ENCODE measurements at regions not wholly inside any gene's neighbourhood (a gene's known extent, or its start where the extent isn't known, plus 50 kb on each side); places are given as distances from the start of the nearest gene placed in this dataset.

DNA sequence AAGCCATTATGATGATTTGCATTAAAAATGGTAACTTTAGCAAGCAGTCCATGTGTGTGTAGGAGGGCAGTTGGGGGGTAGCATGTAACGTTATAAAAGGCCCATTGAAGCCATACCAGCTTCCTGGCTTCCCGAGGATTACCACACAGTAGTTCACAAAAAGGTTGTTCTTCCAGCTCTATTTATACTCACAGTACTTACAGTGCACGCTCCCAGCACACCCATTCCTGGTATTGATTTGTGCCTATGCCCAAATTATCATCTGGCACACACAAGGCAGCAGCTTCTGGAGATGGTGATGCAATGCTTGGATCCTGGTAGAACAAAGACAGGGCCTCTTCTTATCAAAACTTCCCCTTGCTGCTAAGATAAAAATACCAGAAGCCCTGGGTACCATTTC lies 436.8 kb downstream of the HAO1 start:
- Histone ChIP-seq H3K4me1 (peaks cover 0 to 6% (median 0%) of the 10 kb centered on the region in 4 donors), H3K27ac (no peak overlapping the region), H3K9me3 (no peaks in the 10 kb centered on the region), H3K36me3 (no peaks in the 10 kb centered on the region), H3K4me3 (no peak overlapping the region), H3K27me3 (no peaks in the 10 kb centered on the region)
- TF ChIP-seq, protein P1, sequence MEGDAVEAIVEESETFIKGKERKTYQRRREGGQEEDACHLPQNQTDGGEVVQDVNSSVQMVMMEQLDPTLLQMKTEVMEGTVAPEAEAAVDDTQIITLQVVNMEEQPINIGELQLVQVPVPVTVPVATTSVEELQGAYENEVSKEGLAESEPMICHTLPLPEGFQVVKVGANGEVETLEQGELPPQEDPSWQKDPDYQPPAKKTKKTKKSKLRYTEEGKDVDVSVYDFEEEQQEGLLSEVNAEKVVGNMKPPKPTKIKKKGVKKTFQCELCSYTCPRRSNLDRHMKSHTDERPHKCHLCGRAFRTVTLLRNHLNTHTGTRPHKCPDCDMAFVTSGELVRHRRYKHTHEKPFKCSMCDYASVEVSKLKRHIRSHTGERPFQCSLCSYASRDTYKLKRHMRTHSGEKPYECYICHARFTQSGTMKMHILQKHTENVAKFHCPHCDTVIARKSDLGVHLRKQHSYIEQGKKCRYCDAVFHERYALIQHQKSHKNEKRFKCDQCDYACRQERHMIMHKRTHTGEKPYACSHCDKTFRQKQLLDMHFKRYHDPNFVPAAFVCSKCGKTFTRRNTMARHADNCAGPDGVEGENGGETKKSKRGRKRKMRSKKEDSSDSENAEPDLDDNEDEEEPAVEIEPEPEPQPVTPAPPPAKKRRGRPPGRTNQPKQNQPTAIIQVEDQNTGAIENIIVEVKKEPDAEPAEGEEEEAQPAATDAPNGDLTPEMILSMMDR (IDR thresholded peaks at IDR 0.05): no peak
- DNase-seq: no peak
- intact Hi-C loops (cut with DNase I; ENCODE audit: low total_unique reads): no loop called here

DNA sequence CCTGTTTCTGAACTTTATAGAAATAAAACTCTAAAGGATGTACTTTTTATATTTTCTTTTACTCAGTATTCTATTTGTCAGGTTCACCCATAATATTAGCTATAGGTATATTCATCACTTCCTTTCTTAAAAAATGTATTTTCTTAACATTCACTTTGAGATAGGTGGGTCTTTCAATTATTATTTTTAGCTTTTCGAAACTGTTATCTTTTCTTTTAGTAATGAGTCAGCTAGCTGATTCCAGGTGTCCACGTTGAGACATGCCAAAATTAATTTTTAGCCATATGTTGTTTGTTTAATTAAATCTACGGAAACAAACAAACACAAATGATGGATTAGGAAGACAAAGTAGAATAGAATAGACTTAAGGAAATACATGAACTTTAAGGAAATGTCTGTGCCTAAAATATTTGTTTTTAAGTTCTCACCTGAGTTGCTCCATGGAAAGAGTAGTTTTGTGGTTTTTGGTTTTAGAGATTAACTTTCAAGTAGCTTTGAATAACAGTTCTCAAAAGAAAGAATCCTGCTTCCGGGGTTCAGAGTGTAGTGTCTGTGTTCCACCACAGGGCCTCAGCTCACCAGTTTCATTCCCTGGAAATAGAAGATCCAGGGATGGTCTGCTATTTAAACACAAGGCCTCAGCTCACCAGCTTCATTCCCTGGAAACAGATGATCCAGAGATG lies 435.0 kb downstream of the HAO1 start:
- Histone ChIP-seq H3K36me3 (no peaks in the 10 kb centered on the region), H3K9me3 (no peaks in the 10 kb centered on the region), H3K27ac (no peak overlapping the region), H3K27me3 (no peaks in the 10 kb centered on the region), H3K4me1 (peaks cover 0 to 6% (median 0%) of the 10 kb centered on the region in 4 donors), H3K4me3 (no peak overlapping the region)
- DNase-seq: no peak
- TF ChIP-seq, protein P1 (IDR thresholded peaks at IDR 0.05): no peak
- intact Hi-C loops (cut with DNase I; ENCODE audit: low total_unique reads): no loop called here

DNA sequence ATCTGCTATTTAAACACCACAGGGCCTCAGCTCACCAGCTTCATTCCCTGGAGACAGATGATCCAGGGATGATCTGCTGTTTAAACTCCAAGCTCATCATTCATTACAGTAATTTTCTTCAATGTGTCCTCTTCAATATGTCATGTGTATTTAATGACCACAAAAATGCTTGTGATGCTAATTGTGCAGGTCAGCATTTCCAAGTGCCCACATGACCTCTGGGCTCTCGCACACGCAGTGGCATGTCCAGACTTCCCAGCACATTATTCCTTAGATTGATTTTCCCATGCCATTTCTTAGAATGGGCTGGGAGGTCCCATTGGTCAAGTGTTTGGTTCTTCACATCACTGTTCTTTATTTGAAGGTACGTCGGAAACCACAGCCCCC lies 434.4 kb downstream of the HAO1 start:
- Histone ChIP-seq H3K36me3 (no peaks in the 10 kb centered on the region), H3K9me3 (no peaks in the 10 kb centered on the region), H3K4me3 (no peak overlapping the region), H3K4me1 (peaks cover 0 to 6% (median 0%) of the 10 kb centered on the region in 4 donors), H3K27ac (no peak overlapping the region), H3K27me3 (no peaks in the 10 kb centered on the region)
- TF ChIP-seq, protein P1 (IDR thresholded peaks at IDR 0.05): no peak
- DNase-seq: no peak
- intact Hi-C loops (cut with DNase I; ENCODE audit: low total_unique reads): no loop called here

DNA sequence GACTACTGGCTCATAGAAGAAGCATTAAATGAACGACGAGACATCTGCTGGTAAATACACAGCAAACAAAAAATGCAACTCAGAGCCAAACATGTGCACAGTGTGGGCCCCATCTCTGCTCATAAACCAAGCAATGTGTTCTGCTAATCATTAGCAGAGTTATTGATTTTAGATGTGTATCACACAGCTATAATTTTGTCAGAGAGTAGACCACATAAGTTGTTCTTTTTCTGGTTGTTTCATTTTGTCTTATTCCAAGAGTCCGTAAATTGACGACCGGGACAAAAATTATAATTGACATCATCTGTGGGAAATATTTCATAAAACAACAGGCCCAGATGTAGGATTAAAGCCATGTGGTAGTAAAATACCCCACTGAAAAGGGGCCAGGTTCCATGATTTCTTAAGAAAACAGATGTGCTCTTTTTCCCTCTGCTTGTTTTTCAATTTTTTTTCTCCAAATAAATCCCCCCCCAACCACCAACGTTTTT lies 423.6 kb downstream of the HAO1 start:
- H3K27ac ChIP-seq: no peak overlapping the region

DNA sequence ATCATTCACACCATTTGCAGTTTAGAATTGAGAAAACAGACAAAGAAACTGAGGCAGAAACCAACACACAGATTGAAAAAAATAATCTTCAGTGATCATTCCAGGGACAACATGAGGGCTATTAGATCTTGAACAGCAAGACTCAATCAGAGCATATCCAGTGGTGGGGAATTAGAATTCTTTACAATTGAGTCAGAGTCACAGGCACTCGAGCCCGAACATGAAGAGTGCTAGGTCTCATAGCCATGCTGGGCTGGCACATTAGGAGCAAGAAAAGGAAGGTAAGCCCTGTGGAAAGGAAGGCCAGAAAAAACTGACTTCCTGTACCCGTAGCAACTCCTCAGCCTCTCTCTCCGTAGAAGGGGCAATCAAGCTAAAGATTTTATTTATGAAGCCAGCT lies 419.9 kb downstream of the HAO1 start:
- TF ChIP-seq, protein P1 (IDR thresholded peaks at IDR 0.05): no peak
- no peaks in the 10 kb centered on the region for H3K36me3 ChIP-seq
- no peak overlapping the region for H3K27ac ChIP-seq
- no peak for DNase-seq
- H3K4me3 ChIP-seq: no peak overlapping the region
- no peaks in the 10 kb centered on the region for H3K9me3 ChIP-seq
- no peaks in the 10 kb centered on the region for H3K4me1 ChIP-seq
- intact Hi-C loops (cut with DNase I; ENCODE audit: low total_unique reads): no loop called here
- H3K27me3 ChIP-seq: no peaks in the 10 kb centered on the region

More for the DNA sequence above, 423.6 kb downstream of the HAO1 start:
- DNase-seq: no peak
- H3K27me3 ChIP-seq: no peaks in the 10 kb centered on the region
- H3K36me3 ChIP-seq: no peaks in the 10 kb centered on the region
- intact Hi-C loops (cut with DNase I; ENCODE audit: low total_unique reads): no loop called here
- no peaks in the 10 kb centered on the region for H3K4me1 ChIP-seq
- TF ChIP-seq, protein P1 (IDR thresholded peaks at IDR 0.05): no peak
- no peak overlapping the region for H3K4me3 ChIP-seq
- H3K9me3 ChIP-seq: no peaks in the 10 kb centered on the region

Measured in tibial artery (tissue), 4 donors.